GM23338 (cell line): ENCODE measurements at regions not wholly inside any gene's neighbourhood (a gene's known extent, or its start where the extent isn't known, plus 50 kb on each side); places are given as distances from the start of the nearest gene placed in this dataset.

Source experiments
- ATAC-seq: fragments of 200-7000 bp; cut with Tn5 transposase; 3 replicates; pipeline ENCODE4 v1.9.1; 2020
- DNase-seq: peaks from one replicate; pipeline ENCODE4 v3.0.0-alpha.2; 2015; ENCODE audit warnings: low spot score
- H2AFZ ChIP-seq: fragments of 200-600 bp; sonication (generic); 2 replicates; pipeline ENCODE4 v1.8.0; 2016; ENCODE audit warnings: antibody characterized with exemption, mild to moderate bottlenecking, moderate library complexity
- H3F3A ChIP-seq: fragments of 200-600 bp; sonication (generic); replicated peaks from 2 replicates; pipeline ENCODE4 v1.8.0; 2017; ENCODE audit warnings: antibody characterized with exemption, mixed run types, low read depth
- H3K27ac ChIP-seq: fragments of 200-600 bp; sonication (generic); 2 replicates; pipeline ENCODE4 v1.6.1; 2016; ENCODE audit warnings: low read depth
- H3K27me3 ChIP-seq: fragments of 200-600 bp; sonication (generic); 2 replicates; pipeline ENCODE4 v1.8.0; 2016; ENCODE audit warnings: mild to moderate bottlenecking, mixed run types, moderate library complexity; ENCODE audit not compliant: insufficient read depth
- H3K36me3 ChIP-seq: fragments of 200-600 bp; sonication (generic); 2 replicates; pipeline ENCODE4 v1.8.0; 2016; ENCODE audit warnings: mild to moderate bottlenecking; ENCODE audit not compliant: insufficient read depth
- H3K4me1 ChIP-seq: fragments of 200-600 bp; sonication (generic); 2 replicates; pipeline ENCODE4 v1.8.0; 2016; ENCODE audit warnings: mild to moderate bottlenecking, moderate library complexity; ENCODE audit not compliant: insufficient read depth
- H3K4me2 ChIP-seq: fragments of 200-600 bp; sonication (generic); 2 replicates; pipeline ENCODE4 v1.7.1; 2017; ENCODE audit warnings: mixed run types
- H3K4me3 ChIP-seq: fragments of 200-600 bp; sonication (generic); 2 replicates; pipeline ENCODE4 v1.6.1; 2016; ENCODE audit warnings: mixed run types
- H3K79me2 ChIP-seq: fragments of 200-600 bp; sonication (generic); replicated peaks from 2 replicates; pipeline ENCODE4 v1.8.0; 2017; ENCODE audit warnings: mild to moderate bottlenecking; ENCODE audit not compliant: insufficient read depth
- H3K9me2 ChIP-seq: fragments of 200-600 bp; sonication (generic); 2 replicates; pipeline ENCODE4 v1.8.0; 2017; ENCODE audit not compliant: insufficient read depth
- H4K20me1 ChIP-seq: fragments of 200-600 bp; sonication (generic); replicated peaks from 2 replicates; pipeline ENCODE4 v1.8.0; 2017; ENCODE audit warnings: mild to moderate bottlenecking; ENCODE audit not compliant: insufficient read depth
- H3K27ac Mint-ChIP-seq: 2 replicates; pipeline ENCODE4 v1.8.0; 2020; ENCODE audit warnings: inconsistent platforms, mild to moderate bottlenecking, moderate library complexity, mixed read lengths
- H3K27me3 Mint-ChIP-seq: 3 replicates; pipeline ENCODE4 v1.8.0; 2022; ENCODE audit warnings: low read depth, mild to moderate bottlenecking, moderate library complexity, mixed read lengths, inconsistent platforms; ENCODE audit not compliant: insufficient read depth, poor library complexity
- H3K36me3 Mint-ChIP-seq: 3 replicates; pipeline ENCODE4 v1.8.0; 2021; ENCODE audit warnings: low read depth, mild to moderate bottlenecking, inconsistent platforms, moderate library complexity, mixed read lengths
- H3K4me1 Mint-ChIP-seq: 3 replicates; pipeline ENCODE4 v1.8.0; 2020; ENCODE audit warnings: mild to moderate bottlenecking, inconsistent platforms, mixed read lengths
- H3K4me3 Mint-ChIP-seq: 3 replicates; pipeline ENCODE4 v1.8.0; 2021; ENCODE audit warnings: moderate library complexity, mild to moderate bottlenecking, inconsistent platforms, mixed read lengths
- H3K9me3 Mint-ChIP-seq: 3 replicates; pipeline ENCODE4 v1.8.0; 2020; ENCODE audit warnings: moderate library complexity, mild to moderate bottlenecking, inconsistent platforms, mixed read lengths
- CREB1 ChIP-seq: fragments of 250-450 bp; sonication (Bioruptor Pico); IDR thresholded peaks from 2 replicates; pipeline ENCODE4 v1.5.0; 2020; ENCODE audit warnings: low read depth, mild to moderate bottlenecking, moderate library complexity
- CTCF ChIP-seq, 2 experiments: fragments of 200-600 bp in 1 of 2; sonication (generic) in 1 of 2; conservative IDR thresholded peaks; 2 replicates each; pipeline versions ENCODE4 v1.5.1 to v1.6.1; 2016 to 2017; ENCODE audit warnings: antibody characterized with exemption in 2 of 2, low read depth in 2 of 2, mild to moderate bottlenecking in 2 of 2, moderate library complexity in 1 of 2
- ETS1 ChIP-seq: IDR thresholded peaks from 2 replicates; pipeline ENCODE4 v1.6.1; 2016; ENCODE audit warnings: antibody characterized with exemption
- EZH2 ChIP-seq: fragments of 200-600 bp; sonication (generic); IDR thresholded peaks from one replicate; pipeline ENCODE4 v1.8.0; 2017; ENCODE audit warnings: antibody characterized with exemption, mild to moderate bottlenecking, low read depth; ENCODE audit not compliant: unreplicated experiment
- EZH2phosphoT487 ChIP-seq: fragments of 200-600 bp; sonication (generic); IDR thresholded peaks from one replicate; pipeline ENCODE4 v1.8.1; 2018; ENCODE audit warnings: antibody characterized with exemption; ENCODE audit not compliant: unreplicated experiment
- JUNB ChIP-seq: IDR thresholded peaks from one replicate; pipeline ENCODE4 v1.6.1; 2016; ENCODE audit warnings: antibody characterized with exemption; ENCODE audit not compliant: unreplicated experiment
- NANOG ChIP-seq: IDR thresholded peaks from 2 replicates; pipeline ENCODE4 v1.6.1; 2016; ENCODE audit warnings: antibody characterized with exemption, borderline replicate concordance
- POLR2AphosphoS5 ChIP-seq: IDR thresholded peaks from 2 replicates; pipeline ENCODE4 v1.6.1; 2016; ENCODE audit warnings: antibody characterized with exemption, low read depth
- REST ChIP-seq: IDR thresholded peaks from one replicate; pipeline ENCODE4 v1.6.1; 2018; ENCODE audit warnings: antibody characterized with exemption; ENCODE audit not compliant: unreplicated experiment
- STAT1 ChIP-seq: IDR thresholded peaks from one replicate; pipeline ENCODE4 v1.6.1; 2016; ENCODE audit warnings: antibody characterized with exemption; ENCODE audit not compliant: unreplicated experiment
- ZNF114 ChIP-seq: fragments of 250-450 bp; sonication (Bioruptor Pico); IDR thresholded peaks from 2 replicates; pipeline ENCODE4 v1.5.0; 2020; ENCODE audit warnings: mild to moderate bottlenecking, moderate library complexity
- ZNF331 ChIP-seq: fragments of 250-450 bp; sonication (Bioruptor Pico); IDR thresholded peaks from 2 replicates; pipeline ENCODE4 v1.5.0; 2020; ENCODE audit warnings: low read depth, mild to moderate bottlenecking, moderate library complexity
- ZNF462 ChIP-seq: fragments of 250-450 bp; sonication (Bioruptor Pico); IDR thresholded peaks from 2 replicates; pipeline ENCODE4 v1.5.0; 2020; ENCODE audit warnings: mild to moderate bottlenecking, moderate library complexity

GRCh38 chr2:201975964-201976612, 57.6 kb upstream of the FZD7 start:
- H3K4me2 ChIP-seq = no peak overlapping the region
- DNase-seq (no peak), ATAC-seq (no peak)
- H3K79me2 ChIP-seq = peaks cover 13% of the 10 kb centered on the region
- TF ChIP-seq REST (no peak), NANOG (no peak), STAT1 (no peak), EZH2 (no peak), JUNB (no peak), ETS1 (no peak), CREB1 (CRISPR knock-in tag) (no peak), ZNF462 (CRISPR knock-in tag) (no peak), POLR2AphosphoS5 (no peak), ZNF331 (CRISPR knock-in tag) (no peak), ZNF114 (CRISPR knock-in tag) (no peak), CTCF (conservative IDR thresholded peaks at IDR 0.05; ENCODE audit: low read depth in 2 of 2) (no peak), EZH2phosphoT487 (no peak)
- no peak overlapping the region for H3K4me3 ChIP-seq
- peaks cover 9% of the 10 kb centered on the region for H3F3A ChIP-seq
- no peak overlapping the region for H3K27ac ChIP-seq
- Mint-ChIP-seq H3K36me3 (peaks cover 20% of the 10 kb centered on the region), H3K27ac (no peak overlapping the region), H3K4me1 (peaks cover 70% of the 10 kb centered on the region), H3K9me3 (peaks cover 16% of the 10 kb centered on the region; the same call in 2 of the 3 replicates), H3K27me3 (peaks cover 14% of the 10 kb centered on the region), H3K4me3 (no peak overlapping the region; the same call in 2 of the 3 replicates)
- H3K36me3 ChIP-seq = no peaks in the 10 kb centered on the region; the same call in 1 of the 2 replicates
- peaks cover 54% of the 10 kb centered on the region for H3K4me1 ChIP-seq
- no peaks in the 10 kb centered on the region for H3K27me3 ChIP-seq
- no peaks in the 10 kb centered on the region for H4K20me1 ChIP-seq
- no peaks in the 10 kb centered on the region for H3K9me2 ChIP-seq
- H2AFZ ChIP-seq = no peak overlapping the region
